ENCODE measurements at regions not wholly inside any gene's neighbourhood (a gene's known extent, or its start where the extent isn't known, plus 50 kb on each side); places are given as distances from the start of the nearest gene placed in this dataset.

DNA sequence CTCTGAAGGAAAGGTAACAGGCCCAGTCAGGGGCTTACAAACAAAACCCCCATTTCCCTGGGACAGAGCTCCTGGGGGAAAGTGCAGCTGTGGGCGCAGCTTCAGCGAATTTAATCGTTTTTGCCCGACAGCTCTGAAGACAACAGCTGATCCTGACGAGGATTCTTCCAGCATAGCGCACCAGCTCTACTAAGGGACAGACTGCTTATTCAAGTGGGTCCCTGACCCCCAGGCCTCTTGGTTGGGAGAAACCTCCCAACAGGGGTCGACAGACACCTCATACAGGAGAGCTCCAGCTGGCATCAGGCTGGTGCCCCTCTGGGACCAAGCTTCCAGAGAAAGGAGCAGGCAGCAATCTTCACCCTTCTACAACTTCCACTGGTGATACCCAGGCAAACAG is 486.7 kb downstream of the PRR32 start:
- Histone ChIP-seq H3K36me3 (replicated peaks; ENCODE audit: control insufficient read depth, insufficient read depth, low read length) (no peaks in the 10 kb centered on the region), H3K4me3 (ENCODE audit: insufficient read depth, low read depth, low read length) (no peak overlapping the region)

GRCh38 chrX:127313635-127314034 is 494.1 kb downstream of the PRR32 start:
- DNase-seq, result no peak
- Histone ChIP-seq H3K4me3 (ENCODE audit: insufficient read depth, low read depth, low read length) (no peak overlapping the region), H3K36me3 (replicated peaks; ENCODE audit: control insufficient read depth, insufficient read depth, low read length) (no peaks in the 10 kb centered on the region)

More for the DNA sequence above, 486.7 kb downstream of the PRR32 start:
- no peak for DNase-seq
- no peaks in the 10 kb centered on the region for H3K27me3 ChIP-seq (ENCODE audit: control insufficient read depth, insufficient read depth, low read length)

DNA sequence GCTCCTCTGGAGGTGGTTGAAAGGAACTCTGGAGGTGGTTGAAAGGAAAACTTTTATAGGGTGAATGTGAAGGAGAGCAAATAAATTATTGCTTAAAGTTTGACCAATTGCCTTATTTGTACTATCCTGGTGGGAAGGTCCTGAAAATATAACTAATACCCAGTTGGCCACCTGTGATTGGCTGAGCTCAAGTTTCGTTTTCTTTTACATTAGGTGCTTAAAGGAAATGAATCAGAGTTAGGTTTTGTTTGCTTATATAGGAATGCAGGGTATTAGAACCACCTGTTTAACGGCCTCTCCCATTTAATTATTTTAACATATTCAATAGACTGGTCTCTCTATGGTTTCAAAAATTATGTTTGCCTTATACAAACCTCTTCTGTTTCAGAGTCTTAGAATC is 497.6 kb downstream of the PRR32 start:
- no peaks in the 10 kb centered on the region for H3K27me3 ChIP-seq (ENCODE audit: control insufficient read depth, insufficient read depth, low read length)
- no peak overlapping the region for H3K4me3 ChIP-seq (ENCODE audit: insufficient read depth, low read depth, low read length)
- peak; percentile 0 for DNase-seq
- H3K36me3 ChIP-seq (replicated peaks; ENCODE audit: control insufficient read depth, insufficient read depth, low read length), result no peaks in the 10 kb centered on the region

More at GRCh38 chrX:127313635-127314034, 494.1 kb downstream of the PRR32 start:
- no peaks in the 10 kb centered on the region for H3K27me3 ChIP-seq (ENCODE audit: control insufficient read depth, insufficient read depth, low read length)

- Histone ChIP-seq H3K36me3 (replicated peaks; ENCODE audit: control insufficient read depth, insufficient read depth, low read length) (no peaks in the 10 kb centered on the region), H3K4me3 (ENCODE audit: insufficient read depth, low read depth, low read length) (no peak overlapping the region), H3K27me3 (ENCODE audit: control insufficient read depth, insufficient read depth, low read length) (no peaks in the 10 kb centered on the region)
- no peak for DNase-seq
These were observed 504.6 kb downstream of the PRR32 start for GRCh38 chrX:127324128-127324527.
